ENCODE measurements at regions not wholly inside any gene's neighbourhood (a gene's known extent, or its start where the extent isn't known, plus 50 kb on each side); places are given as distances from the start of the nearest gene placed in this dataset.

GRCh38 chr7:16301291-16301690 is 120.0 kb downstream of the CRPPA start:
- DNase-seq (ENCODE audit: extremely low read depth, low read depth), result no peak
- no peak for TF ChIP-seq CTCF (IDR thresholded peaks at IDR 0.05; ENCODE audit: low read depth, low read length)

- TF ChIP-seq CTCF (IDR thresholded peaks at IDR 0.05; ENCODE audit: low read depth, low read length), result no peak
- DNase-seq (ENCODE audit: extremely low read depth, low read depth), result no peak
Measured at GRCh38 chr7:16300361-16300895, 120.9 kb downstream of the CRPPA start.

GRCh38 chr7:16299853-16300252 is 121.5 kb downstream of the CRPPA start:
- no peak for TF ChIP-seq CTCF (IDR thresholded peaks at IDR 0.05; ENCODE audit: low read depth, low read length)
- no peak for DNase-seq (ENCODE audit: extremely low read depth, low read depth)

- no peak for TF ChIP-seq CTCF (IDR thresholded peaks at IDR 0.05; ENCODE audit: low read depth, low read length)
- no peak for DNase-seq (ENCODE audit: extremely low read depth, low read depth)
Measured at GRCh38 chr7:16298221-16298620, 123.1 kb downstream of the CRPPA start.

GRCh38 chr7:16295558-16295957 is 125.8 kb downstream of the CRPPA start:
- DNase-seq (ENCODE audit: extremely low read depth, low read depth), result no peak
- TF ChIP-seq CTCF (IDR thresholded peaks at IDR 0.05; ENCODE audit: low read depth, low read length), result no peak

GRCh38 chr7:16293669-16294425 is 127.5 kb downstream of the CRPPA start:
- TF ChIP-seq CTCF (IDR thresholded peaks at IDR 0.05; ENCODE audit: low read depth, low read length), result no peak
- no peak for DNase-seq (ENCODE audit: extremely low read depth, low read depth)

- no peak for TF ChIP-seq CTCF (IDR thresholded peaks at IDR 0.05; ENCODE audit: low read depth, low read length)
- no peak for DNase-seq (ENCODE audit: extremely low read depth, low read depth)
Measured at GRCh38 chr7:16284581-16284980, 136.8 kb downstream of the CRPPA start.
